IMR-90 (cell line): ENCODE measurements at regions not wholly inside any gene's neighbourhood (a gene's known extent, or its start where the extent isn't known, plus 50 kb on each side); places are given as distances from the start of the nearest gene placed in this dataset.

Experiments
- ATAC-seq: fragments of 200-7000 bp; cut with Tn5 transposase; 2 replicates; pipeline ENCODE4 v1.9.1; 2020; ENCODE audit warnings: low read depth, mild to moderate bottlenecking, moderate library complexity
- BruUV-seq: library from RNA; stranded (reverse); fragments of 400-500 nt; replicated peaks from 2 replicates; lab custom pipeline; 2021; lab: Mats Ljungman, UMichigan
- CTCF ChIA-PET: fragments of 300-600 bp; formaldehyde crosslinking; extraction: SDS; loops from one replicate; lab custom pipeline; 2021; ENCODE audit warnings: antibody characterized with exemption; lab: Yijun Ruan, JAX
- POLR2A ChIA-PET: fragments of 300-600 bp; sonication (Branson Sonifier 250); formaldehyde crosslinking; loops from one replicate; lab custom pipeline; 2022; ENCODE audit warnings: antibody characterized with exemption; ENCODE audit not compliant: unreplicated experiment; lab: Charles Lee
- DNase-seq: peaks from one replicate; pipeline ENCODE4 v3.0.0; 2013
- H2AFZ ChIP-seq: replicated peaks from 2 replicates; pipeline ENCODE3; 2013; ENCODE audit warnings: low read length, mild to moderate bottlenecking; ENCODE audit not compliant: poor library complexity
- H2AK5ac ChIP-seq: 2 replicates; pipeline ENCODE4 v1.6.1; 2013; ENCODE audit warnings: low read depth, low read length, inconsistent platforms
- H2AK9ac ChIP-seq: replicated peaks from 2 replicates; pipeline ENCODE3; 2013; ENCODE audit warnings: mild to moderate bottlenecking, low read depth, low read length, moderate library complexity; ENCODE audit not compliant: poor library complexity
- H2BK120ac ChIP-seq: 2 replicates; pipeline ENCODE4 v1.6.1; 2013; ENCODE audit warnings: low read depth, low read length, inconsistent platforms
- H2BK15ac ChIP-seq: 3 replicates; pipeline ENCODE4 v1.6.1; 2013; ENCODE audit warnings: low read depth, low read length, inconsistent platforms
- H2BK20ac ChIP-seq: 2 replicates; pipeline ENCODE4 v1.6.1; 2013; ENCODE audit warnings: low read depth, mild to moderate bottlenecking, inconsistent platforms, low read length, moderate library complexity
- H2BK5ac ChIP-seq: 2 replicates; pipeline ENCODE4 v1.6.1; 2013; ENCODE audit warnings: mild to moderate bottlenecking, low read depth, low read length, inconsistent platforms; ENCODE audit not compliant: poor library complexity, severe bottlenecking
- H3K14ac ChIP-seq: replicated peaks from 2 replicates; pipeline ENCODE4 v1.6.1; 2013; ENCODE audit warnings: low read depth, low read length, inconsistent platforms
- H3K18ac ChIP-seq: 2 replicates; pipeline ENCODE4 v1.6.1; 2013; ENCODE audit warnings: low read depth, low read length, control low read depth
- H3K23ac ChIP-seq: 2 replicates; pipeline ENCODE4 v1.6.1; 2013; ENCODE audit warnings: low read depth, low read length, inconsistent platforms
- H3K27ac ChIP-seq: 2 replicates; pipeline ENCODE4 v1.5.1; 2013; ENCODE audit warnings: mild to moderate bottlenecking, control low read depth, low read length; ENCODE audit not compliant: insufficient read depth
- H3K27me3 ChIP-seq: 2 replicates; pipeline ENCODE4 v1.6.1; 2013; ENCODE audit warnings: low read length; ENCODE audit not compliant: control insufficient read depth, insufficient read depth
- H3K36me3 ChIP-seq: 2 replicates; pipeline ENCODE4 v1.6.1; 2013; ENCODE audit warnings: low read length, mixed read lengths; ENCODE audit not compliant: control insufficient read depth, insufficient read depth
- H3K4ac ChIP-seq: 2 replicates; pipeline ENCODE4 v1.6.1; 2013; ENCODE audit warnings: low read depth, low read length, inconsistent platforms
- H3K4me1 ChIP-seq: 2 replicates; pipeline ENCODE4 v1.6.1; 2013; ENCODE audit warnings: low read length, mixed read lengths; ENCODE audit not compliant: control insufficient read depth, insufficient read depth
- H3K4me2 ChIP-seq: 2 replicates; pipeline ENCODE4 v1.6.1; 2013; ENCODE audit warnings: low read depth, mild to moderate bottlenecking, control low read depth, low read length, moderate library complexity
- H3K4me3 ChIP-seq: 2 replicates; pipeline ENCODE4 v1.5.1; 2013; ENCODE audit warnings: low read depth, mild to moderate bottlenecking, control low read depth, low read length, moderate library complexity; ENCODE audit not compliant: insufficient read depth
- H3K56ac ChIP-seq: 2 replicates; pipeline ENCODE4 v1.6.1; 2013; ENCODE audit warnings: low read length, inconsistent platforms; ENCODE audit not compliant: insufficient read depth; ENCODE audit errors: extremely low read depth
- H3K79me1 ChIP-seq, 2 experiments: 2 replicates each; pipeline ENCODE4 v1.6.1; 2013; ENCODE audit warnings: low read length in 2 of 2, inconsistent platforms in 1 of 2, low read depth in 1 of 2
- H3K9ac ChIP-seq: 2 replicates; pipeline ENCODE4 v1.6.1; 2013; ENCODE audit warnings: low read depth, low read length, control low read depth
- H3K9me1 ChIP-seq: 2 replicates; pipeline ENCODE4 v1.6.1; 2013; ENCODE audit warnings: low read length, inconsistent platforms; ENCODE audit not compliant: insufficient read depth
- H3K9me3 ChIP-seq: 2 replicates; pipeline ENCODE4 v1.6.1; 2013; ENCODE audit warnings: low read length; ENCODE audit not compliant: control insufficient read depth, insufficient read depth
- H4K20me1 ChIP-seq: 2 replicates; pipeline ENCODE4 v1.6.1; 2013; ENCODE audit warnings: low read length, inconsistent platforms; ENCODE audit not compliant: insufficient read depth
- H4K5ac ChIP-seq: 2 replicates; pipeline ENCODE4 v1.6.1; 2013; ENCODE audit warnings: mild to moderate bottlenecking, low read depth, low read length, control low read depth
- H4K8ac ChIP-seq, 2 experiments: 2 replicates each; pipeline ENCODE4 v1.6.1; 2013; ENCODE audit warnings: low read depth in 2 of 2, low read length in 2 of 2, control low read depth in 1 of 2, inconsistent platforms in 1 of 2
- H4K91ac ChIP-seq: 2 replicates; pipeline ENCODE4 v1.6.1; 2013; ENCODE audit warnings: low read depth, low read length, inconsistent platforms; ENCODE audit not compliant: insufficient read depth
- CTCF ChIP-seq: conservative IDR thresholded peaks from 2 replicates; pipeline ENCODE4 v1.5.1; 2012; ENCODE audit warnings: mild to moderate bottlenecking, low read depth, low read length, improper control_type of control experiment
- USF2 ChIP-seq: fragments of 150-350 bp; IDR thresholded peaks from 2 replicates; pipeline ENCODE4 v1.6.1; 2017; ENCODE audit warnings: mild to moderate bottlenecking, antibody characterized with exemption, low read length, low read depth
- WGBS, 2 experiments: methylation state at CpG; one replicate each; pipeline versions ENCODE4 v1.1.5 to v1.1.7; 2013; ENCODE audit warnings: missing lambda C conversion rate in 2 of 2; ENCODE audit not compliant: insufficient read length in 1 of 2; ENCODE audit errors: extremely low coverage in 2 of 2; 5-methylcytosine and 5-hydroxymethylcytosine counted together
- dilution Hi-C: fragments of 300-500 bp; cut with HindIII; formaldehyde crosslinking; loops from one replicate; pipeline ENCODE4 v1.14.3; 2018; ENCODE audit warnings: low sequenced_read_pairs; ENCODE audit not compliant: unreplicated experiment
- in situ Hi-C: fragments of 300-500 bp; cut with MboI; formaldehyde crosslinking; loops from 3 replicates; pipeline ENCODE4 v1.14.3; 2019; ENCODE audit warnings: low sequenced_read_pairs, inconsistent platforms, mixed read lengths
- intact Hi-C: fragments of 100-400 bp; cut with micrococcal nuclease; formaldehyde crosslinking; loops from 2 replicates; pipeline ENCODE4 v1.10.0; 2022

GRCh38 chrX:16319929-16320328 is 152.6 kb downstream of the MAGEB17 start:
- no CpG with 5 or more reads among the region's 2 CpGs for WGBS, 2 experiments
- peak overlapping the region; percentile 80; the same call in 1 of the 2 replicates for H2BK120ac ChIP-seq
- no peak overlapping the region for H2AK9ac ChIP-seq
- TF ChIP-seq CTCF (no peak), USF2 (peak; percentile 20; the same call in 1 of the 2 replicates)
- BruUV-seq, result no TSS peak
- H4K20me1 ChIP-seq, result no peaks in the 10 kb centered on the region
- H3K27me3 ChIP-seq, result no peaks in the 10 kb centered on the region
- H3K9ac ChIP-seq, result no peak overlapping the region
- H3K18ac ChIP-seq, result peak overlapping the region; percentile 70; the same call in 1 of the 2 replicates
- H3K9me3 ChIP-seq, result no peaks in the 10 kb centered on the region
- no peaks in the 10 kb centered on the region for H3K36me3 ChIP-seq
- in situ Hi-C loops (no loop called here), dilution Hi-C loops (no loop called here), intact Hi-C loops (loop anchor here (5.0 kb wide), 1 partner anchor 347 kb away; no protein-coding TSS in a partner anchor)
- peak overlapping the region; percentile 33; the same call in 1 of the 2 replicates for H2BK20ac ChIP-seq
- no peak overlapping the region for H2AK5ac ChIP-seq
- peak; percentile 65 for DNase-seq
- ChIA-PET CTCF (no interaction called here), POLR2A (no interaction called here)
- no peak overlapping the region for H3K14ac ChIP-seq
- H4K91ac ChIP-seq, result no peak overlapping the region; the same call in 1 of the 2 replicates
- H3K23ac ChIP-seq, result no peak overlapping the region
- H3K79me1 ChIP-seq, result no peaks in the 10 kb centered on the region
- no peak overlapping the region for H3K56ac ChIP-seq
- no peak overlapping the region for H2BK15ac ChIP-seq
- H3K4me3 ChIP-seq, result no peak overlapping the region
- no peak overlapping the region for H2AFZ ChIP-seq
- peak; percentile 55; the same call in 1 of the 2 replicates for ATAC-seq
- H4K8ac ChIP-seq, result no peak overlapping the region
- H3K27ac ChIP-seq, result no peak overlapping the region
- no peak overlapping the region; the same call in 1 of the 2 replicates for H3K4me2 ChIP-seq
- peak overlapping the region; percentile 42; the same call in 1 of the 2 replicates for H3K4ac ChIP-seq
- no peaks in the 10 kb centered on the region for H3K9me1 ChIP-seq
- peak overlapping the region; percentile 88 for H2BK5ac ChIP-seq
- peaks cover 5% of the 10 kb centered on the region; the same call in 1 of the 2 replicates for H3K4me1 ChIP-seq
- peak overlapping the region; percentile 97; the same call in 1 of the 2 replicates for H4K5ac ChIP-seq
